ENCODE measurements at regions not wholly inside any gene's neighbourhood (a gene's known extent, or its start where the extent isn't known, plus 50 kb on each side); places are given as distances from the start of the nearest gene placed in this dataset.
A peak's percentile ranks its signal among the peaks of the same experiment; 100 is the strongest.
"Not testable (repeated sequence)": the region's sequence is repeated elsewhere in the genome, so short reads cannot be mapped to it uniquely, and the experiment has no call there.

GRCh38 chr9:90511711-90512110 lies 130.9 kb downstream of the DIRAS2 start:
- FAIRE-seq: no peak

GRCh38 chr9:90514877-90515276 lies 127.7 kb downstream of the DIRAS2 start:
- no peak for FAIRE-seq

GRCh38 chr9:90515510-90515909 lies 127.1 kb downstream of the DIRAS2 start:
- FAIRE-seq: no peak

GRCh38 chr9:90517103-90517502 lies 125.5 kb downstream of the DIRAS2 start:
- no peak for FAIRE-seq

- no peak for FAIRE-seq
Observed at GRCh38 chr9:90521811-90522570, 120.6 kb downstream of the DIRAS2 start.

GRCh38 chr9:90523958-90524357 lies 118.7 kb downstream of the DIRAS2 start:
- FAIRE-seq: no peak

- FAIRE-seq: no peak
Observed at GRCh38 chr9:90526386-90526785, 116.2 kb downstream of the DIRAS2 start.

- FAIRE-seq: not testable (repeated sequence)
Observed at GRCh38 chr9:90536094-90536493, 106.5 kb downstream of the DIRAS2 start.

- no peak for FAIRE-seq
Observed at GRCh38 chr9:90538566-90538965, 104.1 kb downstream of the DIRAS2 start.

GRCh38 chr9:90539286-90539685 lies 103.3 kb downstream of the DIRAS2 start:
- FAIRE-seq: no peak

GRCh38 chr9:90540734-90541133 lies 101.9 kb downstream of the DIRAS2 start:
- no peak for FAIRE-seq

GRCh38 chr9:90544488-90544887 lies 98.1 kb downstream of the DIRAS2 start:
- no peak for FAIRE-seq

GRCh38 chr9:90546200-90546599 lies 96.4 kb downstream of the DIRAS2 start:
- FAIRE-seq: no peak

- no peak for FAIRE-seq
Observed at GRCh38 chr9:90547896-90548295, 94.7 kb downstream of the DIRAS2 start.

- FAIRE-seq: no peak
Observed at GRCh38 chr9:90552317-90552716, 90.3 kb downstream of the DIRAS2 start.

- no peak for FAIRE-seq
Observed at GRCh38 chr9:90555351-90556057, 87.1 kb downstream of the DIRAS2 start.

- FAIRE-seq: peak; percentile 12
Observed at GRCh38 chr9:90556897-90557675, 85.5 kb downstream of the DIRAS2 start.

GRCh38 chr9:90559075-90560073 lies 83.2 kb downstream of the DIRAS2 start:
- no peak for FAIRE-seq
